C4-2B (cell line): ENCODE measurements at regions not wholly inside any gene's neighbourhood (a gene's known extent, or its start where the extent isn't known, plus 50 kb on each side); places are given as distances from the start of the nearest gene placed in this dataset.

Source experiments
- H3K27ac ChIP-seq: fragments of 450-650 bp; 2 replicates; pipeline ENCODE4 v1.5.1; 2017
- CTCF ChIP-seq: fragments of 450-650 bp; conservative IDR thresholded peaks from 2 replicates; pipeline ENCODE4 v1.5.1; 2017; ENCODE audit warnings: mild to moderate bottlenecking
- ZFX ChIP-seq: fragments of 450-650 bp; IDR thresholded peaks from 2 replicates; pipeline ENCODE4 v1.6.1; 2017

- TF ChIP-seq ZFX (no peak), CTCF (no peak)
- H3K27ac ChIP-seq, result no peak overlapping the region
Observed at GRCh38 chr6:751765-752164, 58.8 kb upstream of the EXOC2 start.

DNA sequence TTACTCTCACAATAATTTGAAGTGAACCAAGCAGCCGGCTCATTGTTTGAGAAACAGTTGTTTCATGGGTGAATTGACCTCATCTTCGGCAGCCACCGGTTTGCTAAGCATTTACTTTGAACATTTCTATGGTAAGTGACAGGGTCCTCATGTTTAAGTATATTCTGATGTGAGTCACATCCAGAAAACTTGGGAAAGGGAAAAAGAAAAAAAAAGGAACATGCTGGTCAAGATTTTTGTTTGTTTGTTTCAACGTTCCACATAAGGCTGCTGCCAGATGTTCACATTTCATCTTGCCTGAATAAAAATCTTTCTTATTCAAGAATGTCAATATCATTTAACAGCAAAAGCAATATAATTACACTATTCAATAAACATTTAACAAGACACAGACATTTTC is 55.0 kb upstream of the EXOC2 start:
- no peak overlapping the region for H3K27ac ChIP-seq
- no peak for TF ChIP-seq CTCF
- TF ChIP-seq ZFX, result no peak

GRCh38 chr6:747028-747427 is 54.1 kb upstream of the EXOC2 start:
- no peak overlapping the region; the same call in 1 of the 2 replicates for H3K27ac ChIP-seq
- TF ChIP-seq CTCF, result no peak
- TF ChIP-seq ZFX, result no peak

DNA sequence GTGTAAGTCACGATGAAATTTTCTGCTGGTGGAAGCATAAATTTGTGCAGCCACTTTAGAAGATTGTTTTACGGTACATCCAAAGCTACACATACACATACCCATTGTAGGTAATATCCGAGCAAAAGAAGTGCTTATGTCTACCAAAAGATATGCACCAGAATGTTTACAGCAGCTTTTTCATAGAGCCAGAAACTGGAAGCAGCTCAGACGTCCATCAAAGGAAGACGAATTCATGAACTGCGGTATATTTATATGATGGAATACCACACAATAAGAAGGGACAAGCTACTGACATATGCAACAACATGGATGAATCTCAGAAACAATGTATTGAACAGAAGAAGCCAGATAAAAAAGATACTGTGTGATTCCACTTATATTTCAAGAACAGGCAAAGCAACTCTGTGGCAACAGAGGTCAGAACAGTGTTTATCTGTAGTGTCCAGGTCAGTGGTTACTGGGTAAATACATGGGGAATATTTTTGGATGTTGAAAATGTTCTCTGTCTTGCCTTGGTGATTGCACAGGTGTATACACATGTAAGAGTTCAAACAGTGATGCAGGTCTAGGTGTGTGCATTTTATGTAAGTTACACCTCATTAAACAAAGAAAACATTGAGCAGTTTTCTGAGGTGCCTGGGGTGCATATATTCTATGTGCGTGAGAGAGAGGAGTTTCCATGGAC is 51.9 kb upstream of the EXOC2 start:
- TF ChIP-seq CTCF, result no peak
- TF ChIP-seq ZFX, result no peak
- H3K27ac ChIP-seq, result no peak overlapping the region

- TF ChIP-seq CTCF, result no peak
- TF ChIP-seq ZFX, result no peak
- no peak overlapping the region for H3K27ac ChIP-seq
Observed at GRCh38 chr6:743320-744096, 50.6 kb upstream of the EXOC2 start.
